GM19397 (cell line): ENCODE measurements at regions not wholly inside any gene's neighbourhood (a gene's known extent, or its start where the extent isn't known, plus 50 kb on each side); places are given as distances from the start of the nearest gene placed in this dataset.

ENCODE experiments used
- ATAC-seq: cut with Tn5 transposase; IDR thresholded peaks from one replicate; pipeline ENCODE4 v1.9.1; 2021; ENCODE audit warnings: mild to moderate bottlenecking, moderate library complexity; ENCODE audit not compliant: unreplicated experiment

GRCh38 chr13:84912720-84913119, 886.5 kb downstream of the SLITRK6 start:
- no peak for ATAC-seq

GRCh38 chr13:84910423-84910822, 888.8 kb downstream of the SLITRK6 start:
- ATAC-seq, result no peak

- no peak for ATAC-seq
These were observed 895.8 kb downstream of the SLITRK6 start for GRCh38 chr13:84903391-84903790.

GRCh38 chr13:84902243-84902642, 897.0 kb downstream of the SLITRK6 start:
- no peak for ATAC-seq

GRCh38 chr13:84896128-84896527, 903.1 kb downstream of the SLITRK6 start:
- ATAC-seq, result no peak

- ATAC-seq, result no peak
These were observed 904.5 kb downstream of the SLITRK6 start for GRCh38 chr13:84894749-84895148.

- no peak for ATAC-seq
These were observed 913.4 kb downstream of the SLITRK6 start for GRCh38 chr13:84885868-84886267.

- no peak for ATAC-seq
These were observed 925.3 kb downstream of the SLITRK6 start for GRCh38 chr13:84873951-84874350.

- no peak for ATAC-seq
These were observed 929.0 kb downstream of the SLITRK6 start for GRCh38 chr13:84870190-84870589.

GRCh38 chr13:84867246-84867645, 932.0 kb downstream of the SLITRK6 start:
- ATAC-seq, result no peak

- ATAC-seq, result no peak
These were observed 933.4 kb downstream of the SLITRK6 start for GRCh38 chr13:84865783-84866221.

GRCh38 chr13:84864341-84864740, 934.9 kb downstream of the SLITRK6 start:
- no peak for ATAC-seq

- no peak for ATAC-seq
These were observed 952.1 kb downstream of the SLITRK6 start for GRCh38 chr13:84847107-84847506.

- no peak for ATAC-seq
These were observed 953.2 kb downstream of the SLITRK6 start for GRCh38 chr13:84845907-84846619.

- no peak for ATAC-seq
These were observed 954.7 kb downstream of the SLITRK6 start for GRCh38 chr13:84844473-84844872.

GRCh38 chr13:84843368-84843767, 955.9 kb downstream of the SLITRK6 start:
- ATAC-seq, result no peak

GRCh38 chr13:84834201-84834600, 951.9 kb upstream of the SLITRK1 start:
- no peak for ATAC-seq

GRCh38 chr13:84831666-84832657, 949.7 kb upstream of the SLITRK1 start:
- ATAC-seq, result no peak

- no peak for ATAC-seq
These were observed 941.3 kb upstream of the SLITRK1 start for GRCh38 chr13:84823528-84823927.

GRCh38 chr13:84821261-84821660, 939.0 kb upstream of the SLITRK1 start:
- no peak for ATAC-seq

GRCh38 chr13:84816567-84817105, 934.4 kb upstream of the SLITRK1 start:
- no peak for ATAC-seq

GRCh38 chr13:84812789-84813188, 930.5 kb upstream of the SLITRK1 start:
- no peak for ATAC-seq
